Naive thymus-derived CD8-positive, alpha-beta T cell (primary cell): ENCODE measurements at regions not wholly inside any gene's neighbourhood (a gene's known extent, or its start where the extent isn't known, plus 50 kb on each side); places are given as distances from the start of the nearest gene placed in this dataset.

ENCODE experiments used
- ATAC-seq, 2 donors: fragments of 150-1000 bp; cut with Tn5 transposase in 1 of 2; sonication (Bioruptor Pico), chemical (Tn5 transposase) in 1 of 2; 1 replicate in 1 of 2; 2 replicates in 1 of 2; pipeline ENCODE4 v1.10.0; 2021; ENCODE audit warnings: mild to moderate bottlenecking in 2 of 2, moderate library complexity in 2 of 2
- POLR2A ChIA-PET: fragments of 350-600 bp; sonication (Branson Sonifier 250); formaldehyde crosslinking; loops from one replicate; lab custom pipeline; 2021; ENCODE audit warnings: antibody characterized with exemption; lab: Charles Lee
- DNase-seq, 10 donors: peaks; one replicate each; pipeline versions ENCODE4 v3.0.0 to v3.0.0-alpha.2; 2020 to 2022
- H3K27ac Mint-ChIP-seq, 10 donors: one replicate each; pipeline ENCODE4 v1.8.0; 2020 to 2022; ENCODE audit warnings: mild to moderate bottlenecking in 10 of 10, mixed read lengths in 10 of 10, moderate library complexity in 4 of 10, inconsistent platforms in 1 of 10
- H3K27me3 Mint-ChIP-seq, 5 donors: one replicate each; pipeline ENCODE4 v1.8.0; 2021 to 2022; ENCODE audit warnings: mixed read lengths in 5 of 5
- H3K36me3 Mint-ChIP-seq, 3 donors: one replicate each; pipeline ENCODE4 v1.8.0; 2020 to 2022; ENCODE audit warnings: mixed read lengths in 3 of 3, mild to moderate bottlenecking in 2 of 3, inconsistent platforms in 1 of 3
- H3K4me1 Mint-ChIP-seq, 4 donors: one replicate each; pipeline ENCODE4 v1.8.0; 2021 to 2022; ENCODE audit warnings: mixed read lengths in 4 of 4
- H3K4me3 Mint-ChIP-seq, 10 donors: one replicate each; pipeline ENCODE4 v1.8.0; 2020 to 2022; ENCODE audit warnings: mild to moderate bottlenecking in 10 of 10, mixed read lengths in 10 of 10, moderate library complexity in 6 of 10, inconsistent platforms in 1 of 10
- H3K9me3 Mint-ChIP-seq, 9 donors: one replicate each; pipeline ENCODE4 v1.8.0; 2020 to 2022; ENCODE audit warnings: mixed read lengths in 9 of 9, mild to moderate bottlenecking in 3 of 9, inconsistent platforms in 1 of 9, moderate library complexity in 1 of 9

DNA sequence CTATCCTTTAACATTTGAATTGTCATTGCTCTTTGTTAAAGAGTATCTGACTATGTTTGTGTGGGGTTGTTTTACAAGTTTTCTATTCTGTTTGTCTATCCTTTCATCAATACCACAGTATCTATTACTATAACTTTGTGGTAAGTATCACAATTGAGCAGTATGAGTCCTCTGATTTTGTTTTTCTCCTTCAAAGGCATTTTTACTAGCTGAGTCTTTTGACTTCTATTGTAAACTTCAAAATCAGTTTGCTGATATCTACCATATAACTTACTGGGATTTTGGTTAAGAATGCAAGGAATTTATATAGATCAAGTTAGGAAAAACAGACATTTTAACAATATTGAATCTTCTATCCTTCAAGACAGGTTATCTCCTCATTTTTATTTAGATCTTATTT lies 789.8 kb upstream of the PTPRD start:
- ATAC-seq (no peak), DNase-seq (no peak)
- POLR2A ChIA-PET, result no interaction called here
- no peaks in the 10 kb centered on the region for H3K4me1 Mint-ChIP-seq
- H3K36me3 Mint-ChIP-seq, result peaks cover 0 to 10% (median 0%) of the 10 kb centered on the region in 3 donors
- H3K27ac Mint-ChIP-seq, result no peak overlapping the region
- no peaks in the 10 kb centered on the region for H3K27me3 Mint-ChIP-seq
- peaks cover 12 to 56% (median 36%) of the 10 kb centered on the region in 9 donors for H3K9me3 Mint-ChIP-seq
- no peak overlapping the region for H3K4me3 Mint-ChIP-seq

DNA sequence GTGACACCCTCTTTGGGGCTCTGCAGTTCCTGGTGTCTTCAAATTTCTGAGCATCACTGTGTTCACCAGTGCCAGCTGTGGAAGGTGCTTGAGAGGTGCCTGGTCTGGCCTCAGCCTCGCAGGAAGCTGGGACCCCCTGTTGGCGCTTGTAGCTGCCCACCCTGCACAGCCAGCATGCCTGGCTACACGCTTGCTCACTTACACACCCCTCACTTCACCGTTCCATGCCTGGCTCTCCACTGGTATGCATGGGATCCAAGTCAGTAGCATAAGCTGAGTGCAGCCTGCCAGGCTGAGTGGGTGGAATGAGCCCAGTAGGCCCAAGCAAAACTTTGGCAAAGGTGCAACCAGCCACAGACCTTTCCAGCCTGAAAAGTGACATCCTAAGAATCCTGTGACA lies 801.4 kb upstream of the PTPRD start:
- POLR2A ChIA-PET, result no interaction called here
- Mint-ChIP-seq H3K27me3 (no peaks in the 10 kb centered on the region), H3K4me3 (no peak overlapping the region), H3K36me3 (no peaks in the 10 kb centered on the region), H3K9me3 (peaks cover 0 to 19% (median 3%) of the 10 kb centered on the region in 9 donors), H3K27ac (no peak overlapping the region), H3K4me1 (no peaks in the 10 kb centered on the region)
- ATAC-seq (no peak), DNase-seq (no peak)

DNA sequence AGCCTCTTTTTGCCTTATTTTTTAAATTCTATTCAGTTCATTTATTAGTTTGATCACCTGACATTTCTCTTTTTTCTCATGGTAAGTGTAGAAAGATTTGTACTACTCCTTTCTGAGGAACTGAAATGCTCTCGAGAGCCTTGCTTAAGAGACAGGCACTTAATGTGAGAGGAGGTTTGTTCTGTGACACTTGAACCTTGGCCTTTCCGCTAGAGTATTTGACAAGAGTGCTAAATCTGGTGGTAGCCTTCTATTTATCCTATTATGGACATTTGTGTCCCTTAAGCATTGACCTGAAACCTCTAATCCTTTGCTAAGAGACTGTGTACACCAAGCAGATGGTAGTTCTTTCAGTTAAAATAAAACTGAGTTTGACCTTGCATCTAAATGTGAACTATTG lies 805.0 kb upstream of the PTPRD start:
- POLR2A ChIA-PET, result no interaction called here
- ATAC-seq, result no peak
- H3K4me3 Mint-ChIP-seq, result no peak overlapping the region

DNA sequence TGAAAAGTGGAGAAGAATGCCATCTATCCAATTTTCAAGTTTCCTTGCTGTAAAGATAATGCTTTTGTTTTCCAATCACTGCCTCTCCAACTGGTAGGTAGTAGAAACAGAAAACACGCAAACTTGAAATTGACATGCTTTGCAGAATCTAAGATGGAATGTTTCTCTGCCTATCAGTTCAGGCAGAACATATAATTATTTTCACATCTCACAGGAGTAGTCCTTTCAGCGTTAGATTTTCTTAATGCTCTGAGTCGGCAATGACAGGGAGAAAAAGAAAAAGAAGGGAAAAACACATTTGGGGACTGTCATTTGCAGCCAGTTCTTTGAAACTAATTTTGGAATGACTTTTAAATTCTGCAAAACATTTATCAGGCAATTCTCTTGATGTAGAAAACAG lies 818.7 kb upstream of the PTPRD start:
- DNase-seq (no peak), ATAC-seq (no peak)
- Mint-ChIP-seq H3K4me1 (no peaks in the 10 kb centered on the region), H3K36me3 (peaks cover 0 to 7% (median 0%) of the 10 kb centered on the region in 3 donors), H3K4me3 (no peak overlapping the region), H3K9me3 (peaks cover 4 to 35% (median 17%) of the 10 kb centered on the region in 9 donors), H3K27me3 (no peaks in the 10 kb centered on the region), H3K27ac (no peak overlapping the region)
- POLR2A ChIA-PET, result no interaction called here

More for the DNA sequence above, 805.0 kb upstream of the PTPRD start:
- Mint-ChIP-seq H3K36me3 (peaks cover 0 to 4% (median 0%) of the 10 kb centered on the region in 3 donors), H3K27ac (no peak overlapping the region), H3K9me3 (peaks cover under 1 to 18% (median 11%) of the 10 kb centered on the region in 9 donors), H3K27me3 (no peaks in the 10 kb centered on the region), H3K4me1 (no peaks in the 10 kb centered on the region)
- DNase-seq, result no peak

DNA sequence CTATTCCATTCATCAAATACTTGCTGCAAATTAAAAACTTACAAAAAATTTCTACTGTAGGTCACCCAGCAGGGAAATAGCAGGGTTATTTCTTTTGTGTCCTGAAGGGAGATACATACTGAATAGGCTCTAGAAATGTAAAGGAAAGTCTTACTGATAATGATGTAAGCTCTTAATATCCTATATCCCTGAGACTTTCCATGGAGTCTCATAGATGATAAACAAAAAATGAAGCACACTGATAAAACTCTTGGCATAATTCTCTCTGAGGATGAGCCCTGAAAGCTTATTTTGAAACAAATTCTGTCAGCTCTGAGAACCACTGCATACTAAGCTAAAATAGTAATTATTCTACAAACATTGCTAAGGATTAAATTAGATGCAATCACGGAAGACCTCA lies 819.6 kb upstream of the PTPRD start:
- no peaks in the 10 kb centered on the region for H3K4me1 Mint-ChIP-seq
- ATAC-seq, result no peak

DNA sequence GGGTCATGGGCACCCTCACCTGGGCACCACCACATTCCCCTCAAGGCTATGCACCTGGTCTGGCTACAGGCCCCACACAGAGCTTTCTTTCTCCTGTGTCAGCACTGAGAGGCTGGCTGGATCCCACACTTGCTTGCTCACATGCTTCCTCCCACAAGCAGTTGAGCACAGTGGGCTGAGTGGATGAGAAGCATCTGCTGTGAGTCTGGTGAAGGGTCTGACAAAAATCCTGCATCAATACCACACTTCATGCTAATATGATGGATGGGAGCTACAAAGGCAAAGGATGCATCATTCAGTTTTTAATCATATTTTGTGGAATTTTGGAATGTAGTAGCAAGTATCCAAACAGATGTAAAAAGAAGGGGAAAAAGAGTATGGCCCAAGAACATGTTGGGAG lies 830.8 kb upstream of the PTPRD start:
- Mint-ChIP-seq H3K27me3 (no peaks in the 10 kb centered on the region), H3K27ac (no peak overlapping the region), H3K9me3 (peaks cover 9 to 51% (median 24%) of the 10 kb centered on the region in 9 donors), H3K36me3 (peaks cover 0 to 6% (median 0%) of the 10 kb centered on the region in 3 donors), H3K4me1 (no peaks in the 10 kb centered on the region), H3K4me3 (no peak overlapping the region)
- POLR2A ChIA-PET, result no interaction called here
- DNase-seq (no peak), ATAC-seq (no peak)

More for the DNA sequence above, 819.6 kb upstream of the PTPRD start:
- H3K9me3 Mint-ChIP-seq, result peaks cover 4 to 33% (median 16%) of the 10 kb centered on the region in 9 donors
- no peak overlapping the region for H3K4me3 Mint-ChIP-seq
- H3K27ac Mint-ChIP-seq, result no peak overlapping the region
- DNase-seq, result no peak
- no peaks in the 10 kb centered on the region for H3K27me3 Mint-ChIP-seq
- POLR2A ChIA-PET, result no interaction called here
- peaks cover 0 to 7% (median 0%) of the 10 kb centered on the region in 3 donors for H3K36me3 Mint-ChIP-seq

DNA sequence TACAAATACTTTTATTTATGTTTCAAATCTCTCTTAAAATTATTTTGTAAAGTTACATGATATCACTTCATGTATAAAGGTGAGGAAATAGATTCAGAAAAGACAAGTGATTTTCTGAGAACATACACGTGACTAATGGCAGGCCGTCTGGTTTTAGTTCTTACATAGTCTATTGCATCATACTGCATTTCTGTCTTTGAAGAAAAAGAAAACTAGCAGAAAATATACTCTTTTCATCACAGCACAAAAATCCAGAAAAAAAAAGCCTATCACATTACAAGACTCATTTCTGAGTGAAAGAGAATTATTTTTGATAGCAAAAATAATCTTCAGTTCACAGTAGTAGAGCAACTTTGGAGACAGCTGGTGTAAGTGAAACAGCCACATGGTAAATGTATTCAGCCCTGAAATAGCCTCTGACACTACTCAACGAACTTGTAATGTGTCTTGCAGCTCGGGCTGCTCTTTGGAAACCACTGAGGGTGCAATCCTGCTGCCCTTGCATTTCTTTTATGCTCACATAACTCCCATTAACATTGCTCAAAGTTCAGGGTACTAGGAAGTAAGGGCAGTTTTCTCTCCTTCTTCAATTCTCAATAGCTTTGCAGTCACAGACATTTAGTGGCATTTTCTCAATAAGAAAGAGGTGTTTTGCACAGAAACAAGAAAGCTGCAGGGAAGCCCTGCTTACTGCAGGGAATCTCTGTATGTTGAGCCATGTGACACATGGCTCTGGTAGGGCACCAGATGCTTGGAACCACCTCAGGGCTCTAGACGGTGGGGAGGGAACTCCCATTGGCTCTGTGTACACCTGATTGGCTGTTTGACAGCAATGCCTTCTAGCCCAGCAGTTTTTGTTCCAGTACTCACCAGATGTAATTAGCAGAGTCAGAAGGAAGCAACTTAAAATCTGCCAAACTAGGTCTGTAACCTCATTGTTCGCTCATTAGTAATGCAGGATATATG lies 845.3 kb upstream of the PTPRD start:
- Mint-ChIP-seq H3K27ac (no peak overlapping the region), H3K4me1 (no peaks in the 10 kb centered on the region), H3K9me3 (peaks cover 0 to 21% (median 6%) of the 10 kb centered on the region in 9 donors), H3K4me3 (no peak overlapping the region), H3K27me3 (no peaks in the 10 kb centered on the region), H3K36me3 (no peaks in the 10 kb centered on the region)
- DNase-seq, result no peak
- POLR2A ChIA-PET, result no interaction called here
- no peak for ATAC-seq

DNA sequence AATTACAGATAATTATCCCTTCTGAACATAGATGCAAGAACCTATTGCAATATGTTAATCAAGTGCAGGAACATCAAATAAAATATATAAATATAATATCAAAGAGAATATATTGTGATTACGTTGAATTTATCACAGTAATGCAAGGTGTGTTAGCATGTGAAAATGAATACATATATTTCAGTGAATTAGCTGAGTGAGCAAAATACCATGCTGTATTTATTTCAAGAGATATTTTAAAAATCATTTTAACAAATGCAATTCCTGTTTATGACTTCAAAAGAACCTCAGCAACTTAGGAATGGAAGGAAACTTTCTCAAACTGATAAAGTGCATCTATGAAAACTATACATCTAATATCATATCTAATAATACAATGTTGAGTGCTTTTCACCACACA lies 856.9 kb upstream of the PTPRD start:
- H3K4me1 Mint-ChIP-seq, result no peaks in the 10 kb centered on the region
- ATAC-seq, result no peak
- POLR2A ChIA-PET, result no interaction called here
- no peaks in the 10 kb centered on the region for H3K27me3 Mint-ChIP-seq
- peaks cover 0 to 19% (median 11%) of the 10 kb centered on the region in 9 donors for H3K9me3 Mint-ChIP-seq
- H3K4me3 Mint-ChIP-seq, result no peak overlapping the region
- H3K36me3 Mint-ChIP-seq, result no peaks in the 10 kb centered on the region
- H3K27ac Mint-ChIP-seq, result no peak overlapping the region
- no peak for DNase-seq

DNA sequence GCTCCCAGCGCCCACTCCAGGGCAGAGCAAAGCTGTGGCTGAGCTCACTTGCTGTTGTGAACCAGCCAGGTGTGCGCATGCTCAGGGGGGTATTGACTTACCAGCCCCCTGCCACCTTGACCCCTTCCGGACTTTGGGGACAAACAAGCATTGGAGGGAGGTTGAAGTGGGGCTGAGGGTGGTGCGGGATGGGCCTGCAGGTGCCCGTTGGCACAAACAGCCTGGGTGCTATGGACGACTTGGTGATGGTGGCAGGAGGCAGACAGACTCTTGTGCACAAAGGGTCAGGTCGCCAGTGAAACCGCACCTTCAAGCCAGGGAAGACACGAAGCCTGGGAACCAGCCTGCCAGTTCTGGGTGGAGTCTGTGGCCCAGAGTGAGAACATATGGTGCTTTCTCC lies 858.5 kb upstream of the PTPRD start:
- POLR2A ChIA-PET, result no interaction called here
- Mint-ChIP-seq H3K4me3 (no peak overlapping the region), H3K9me3 (peaks cover 0 to 23% (median 9%) of the 10 kb centered on the region in 9 donors), H3K36me3 (no peaks in the 10 kb centered on the region), H3K4me1 (no peaks in the 10 kb centered on the region), H3K27ac (no peak overlapping the region), H3K27me3 (no peaks in the 10 kb centered on the region)
- no peak for DNase-seq
- ATAC-seq, result no peak

DNA sequence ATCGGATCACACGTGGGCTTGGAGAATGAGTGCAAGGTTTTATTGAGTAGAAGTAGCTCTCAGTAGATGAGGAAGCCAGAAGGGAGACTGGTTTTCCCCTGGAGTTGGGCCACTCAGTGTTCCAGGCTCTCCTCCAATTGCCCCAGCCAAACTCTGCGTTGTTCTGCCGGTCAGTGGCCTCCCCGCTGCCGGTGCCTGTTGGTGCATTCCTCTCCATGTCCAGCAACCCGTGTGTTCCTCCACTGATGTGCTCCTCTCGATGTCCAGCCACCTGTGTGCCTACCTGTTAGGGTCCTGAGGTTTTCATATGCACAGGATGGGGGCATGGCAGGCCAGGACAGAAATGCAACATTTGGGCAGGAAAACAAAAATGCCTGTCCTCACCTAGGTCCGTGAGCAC lies 888.0 kb upstream of the PTPRD start:
- ATAC-seq, result no peak
- Mint-ChIP-seq H3K27me3 (no peaks in the 10 kb centered on the region), H3K9me3 (peaks cover 8 to 63% (median 17%) of the 10 kb centered on the region in 9 donors), H3K4me1 (peaks cover 0 to 2% (median 0%) of the 10 kb centered on the region in 4 donors), H3K36me3 (peaks cover 0 to 4% (median 0%) of the 10 kb centered on the region in 3 donors), H3K27ac (no peak overlapping the region), H3K4me3 (no peak overlapping the region)
- no peak for DNase-seq
- POLR2A ChIA-PET, result no interaction called here

DNA sequence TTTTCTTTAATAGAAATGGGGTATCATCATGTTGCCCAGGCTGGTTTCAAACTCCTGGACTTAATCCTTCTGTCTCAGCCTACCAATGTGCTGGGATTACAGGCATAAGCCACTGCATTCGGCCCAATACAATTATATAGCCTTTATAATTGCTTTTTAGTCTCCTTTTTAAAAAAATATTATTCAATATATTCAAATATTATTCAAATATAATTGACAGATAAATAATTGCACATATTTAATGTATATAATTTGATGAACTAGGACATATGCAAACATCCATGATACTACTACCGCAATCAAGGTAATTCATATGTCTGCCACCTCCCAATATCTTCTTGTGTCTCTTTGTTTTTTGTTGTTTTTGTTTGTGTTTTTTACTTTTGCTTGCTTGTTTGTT lies 894.2 kb upstream of the PTPRD start:
- Mint-ChIP-seq H3K4me3 (no peak overlapping the region), H3K4me1 (peaks cover 0 to 2% (median 0%) of the 10 kb centered on the region in 4 donors), H3K9me3 (peaks cover 2 to 45% (median 21%) of the 10 kb centered on the region in 9 donors), H3K27me3 (no peaks in the 10 kb centered on the region), H3K27ac (peak overlapping the region in 1 of 10 donors; percentile 39), H3K36me3 (peaks cover 0 to 6% (median 0%) of the 10 kb centered on the region in 3 donors)
- DNase-seq (no peak), ATAC-seq (no peak)
- POLR2A ChIA-PET, result no interaction called here

DNA sequence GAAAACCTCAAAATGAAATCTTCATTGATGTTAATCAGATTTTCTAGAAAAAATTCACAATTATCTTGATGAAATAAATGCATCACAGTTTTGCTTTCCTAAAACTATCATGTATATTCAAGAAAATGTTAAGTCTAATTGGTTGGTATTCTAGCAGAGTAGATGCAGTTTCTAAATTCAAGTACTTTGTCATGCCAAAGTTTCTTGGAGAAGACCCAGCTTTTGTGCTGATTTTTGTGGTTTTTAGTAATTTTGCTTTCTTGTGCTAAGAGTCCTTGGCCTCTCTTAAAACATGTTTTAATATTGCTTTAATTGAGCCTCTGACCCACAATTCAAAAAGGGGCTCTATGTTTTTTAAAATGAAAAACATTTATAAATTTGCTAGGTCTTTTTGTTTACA lies 924.8 kb upstream of the PTPRD start:
- Mint-ChIP-seq H3K4me1 (no peaks in the 10 kb centered on the region), H3K36me3 (no peaks in the 10 kb centered on the region), H3K4me3 (no peak overlapping the region), H3K9me3 (peaks cover 0 to 24% (median 7%) of the 10 kb centered on the region in 9 donors), H3K27me3 (no peaks in the 10 kb centered on the region), H3K27ac (no peak overlapping the region)
- no peak for ATAC-seq
- POLR2A ChIA-PET, result no interaction called here
- DNase-seq, result no peak

DNA sequence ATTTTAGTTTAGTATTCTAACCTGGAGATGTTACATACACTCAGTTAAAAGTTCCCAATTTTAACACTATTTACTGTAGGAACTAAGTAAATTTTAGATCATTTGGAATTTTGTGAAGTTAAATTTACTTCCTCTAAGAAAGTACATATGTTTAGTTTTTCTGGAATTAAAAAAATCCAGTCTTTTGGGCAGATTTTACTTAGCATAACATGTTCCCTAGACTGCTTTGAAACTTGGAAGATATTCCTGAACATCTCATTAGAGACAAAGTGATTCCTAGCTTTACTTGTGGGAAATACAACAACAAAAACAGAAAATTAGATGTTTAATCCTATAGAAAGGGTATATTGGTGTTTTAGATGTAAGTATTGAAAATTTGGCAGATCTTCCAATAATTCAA lies 930.0 kb upstream of the PTPRD start:
- no peaks in the 10 kb centered on the region for H3K27me3 Mint-ChIP-seq
- no peak overlapping the region for H3K27ac Mint-ChIP-seq
- ATAC-seq (no peak), DNase-seq (no peak)
- POLR2A ChIA-PET, result no interaction called here
- no peaks in the 10 kb centered on the region for H3K4me1 Mint-ChIP-seq
- H3K36me3 Mint-ChIP-seq, result no peaks in the 10 kb centered on the region
- no peak overlapping the region for H3K4me3 Mint-ChIP-seq
- peaks cover 0 to 24% (median 5%) of the 10 kb centered on the region in 9 donors for H3K9me3 Mint-ChIP-seq
